PC-3 (cell line): ENCODE measurements at regions not wholly inside any gene's neighbourhood (a gene's known extent, or its start where the extent isn't known, plus 50 kb on each side); places are given as distances from the start of the nearest gene placed in this dataset.
"Not testable (repeated sequence)": the region's sequence is repeated elsewhere in the genome, so short reads cannot be mapped to it uniquely, and the experiment has no call there.

Experiments
- ATAC-seq: fragments of 200-7000 bp; cut with Tn5 transposase; 2 replicates; pipeline ENCODE4 v1.9.1; 2020; ENCODE audit warnings: mild to moderate bottlenecking, moderate library complexity
- BruUV-seq: library from RNA; stranded (reverse); fragments of 400-500 nt; replicated peaks from 2 replicates; lab custom pipeline; 2021; lab: Mats Ljungman, UMichigan
- CTCF ChIA-PET: fragments of 300-600 bp; sonication (Branson Sonifier 250); formaldehyde crosslinking; loops from one replicate; lab custom pipeline; 2022; ENCODE audit warnings: antibody characterized with exemption; lab: Charles Lee
- POLR2A ChIA-PET: fragments of 300-600 bp; sonication (Branson Sonifier 250); formaldehyde crosslinking; loops from one replicate; lab custom pipeline; 2022; ENCODE audit warnings: antibody characterized with exemption; ENCODE audit not compliant: unreplicated experiment; lab: Charles Lee
- DNase-seq: peaks from one replicate; pipeline ENCODE4 v3.0.0-alpha.2; 2015
- H2AFZ ChIP-seq: fragments of 300-600 bp; sonication (generic); 2 replicates; pipeline ENCODE4 v1.6.0; 2016; ENCODE audit warnings: antibody characterized with exemption, low read length
- H3F3A ChIP-seq: fragments of 300-600 bp; sonication (generic); one replicate; pipeline ENCODE4 v1.6.0; 2017; ENCODE audit warnings: antibody characterized with exemption, low read length, control low read depth, mild to moderate bottlenecking; ENCODE audit not compliant: unreplicated experiment
- H3K27ac ChIP-seq: fragments of 300-600 bp; sonication (generic); 2 replicates; pipeline ENCODE4 v1.5.1; 2016; ENCODE audit warnings: mild to moderate bottlenecking, low read length
- H3K27me3 ChIP-seq: fragments of 300-600 bp; sonication (generic); 2 replicates; pipeline ENCODE4 v1.6.1; 2016; ENCODE audit warnings: low read length, mixed read lengths
- H3K36me3 ChIP-seq: fragments of 300-600 bp; sonication (generic); 2 replicates; pipeline ENCODE4 v1.6.1; 2016; ENCODE audit warnings: low read depth, mixed run types, low read length, mixed read lengths
- H3K4me1 ChIP-seq: fragments of 300-600 bp; sonication (generic); 2 replicates; pipeline ENCODE4 v1.5.1; 2016; ENCODE audit warnings: low read length; ENCODE audit not compliant: insufficient read depth
- H3K4me2 ChIP-seq: fragments of 300-600 bp; sonication (generic); 2 replicates; pipeline ENCODE4 v1.6.0; 2016; ENCODE audit warnings: low read length
- H3K4me3 ChIP-seq: fragments of 300-600 bp; sonication (generic); 2 replicates; pipeline ENCODE4 v1.5.1; 2016; ENCODE audit warnings: mild to moderate bottlenecking, low read length, mixed read lengths
- H3K79me2 ChIP-seq: fragments of 300-600 bp; sonication (generic); 2 replicates; pipeline ENCODE4 v1.6.1; 2017; ENCODE audit warnings: low read length, mixed read lengths
- H3K9ac ChIP-seq: fragments of 300-600 bp; sonication (generic); 2 replicates; pipeline ENCODE4 v1.6.0; 2016; ENCODE audit warnings: mild to moderate bottlenecking, low read length
- H3K9me2 ChIP-seq: fragments of 300-600 bp; sonication (generic); replicated peaks from 2 replicates; pipeline ENCODE4 v1.6.1; 2016; ENCODE audit warnings: mixed run types, low read length, mixed read lengths
- H3K9me3 ChIP-seq: fragments of 300-600 bp; sonication (generic); 2 replicates; pipeline ENCODE4 v1.6.1; 2016; ENCODE audit warnings: low read length, mixed read lengths
- H4K20me1 ChIP-seq: fragments of 300-600 bp; sonication (generic); 2 replicates; pipeline ENCODE4 v1.6.1; 2016; ENCODE audit warnings: low read length, mixed read lengths
- EZH2 ChIP-seq: fragments of 300-600 bp; sonication (generic); IDR thresholded peaks from one replicate; pipeline ENCODE4 v1.6.1; 2017; ENCODE audit warnings: antibody characterized with exemption, mild to moderate bottlenecking, low read length; ENCODE audit not compliant: unreplicated experiment
- EZH2phosphoT487 ChIP-seq: fragments of 300-600 bp; sonication (generic); IDR thresholded peaks from 2 replicates; pipeline ENCODE4 v1.6.1; 2018; ENCODE audit warnings: mild to moderate bottlenecking, antibody characterized with exemption, low read length, borderline replicate concordance
- intact Hi-C: fragments of 100-400 bp; cut with micrococcal nuclease; formaldehyde crosslinking; loops from 2 replicates; pipeline ENCODE4 v1.9.0; 2023
- TF ChIP-seq, protein P1 (sequence below): fragments of 300-600 bp; sonication (generic); conservative IDR thresholded peaks from 2 replicates; pipeline ENCODE4 v1.5.1; 2017; ENCODE audit warnings: antibody characterized with exemption, low read depth, mild to moderate bottlenecking, low read length

DNA sequence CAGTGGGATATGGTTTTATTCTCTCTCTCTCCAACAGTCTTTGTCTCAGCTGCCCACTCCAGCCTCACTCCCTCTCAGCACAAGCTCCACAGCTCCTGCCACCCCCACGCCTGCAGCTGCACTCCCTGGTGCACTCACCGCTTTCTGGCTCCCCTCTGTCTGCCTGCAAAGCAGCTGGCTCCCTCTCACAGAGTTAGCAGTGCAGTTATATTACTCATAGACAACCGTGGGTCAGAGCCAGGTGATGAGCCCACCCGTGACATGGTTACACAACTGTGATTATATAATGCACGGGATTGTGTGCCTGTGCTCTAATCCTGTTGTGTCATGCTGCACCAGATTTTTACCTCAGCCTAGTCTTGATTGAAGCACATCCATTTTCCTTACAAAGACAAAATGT, 276.9 kb upstream of the CHAC2 start:
- Histone ChIP-seq H3K9me2 (no peaks in the 10 kb centered on the region), H3K4me3 (no peak overlapping the region), H3K27me3 (no peaks in the 10 kb centered on the region), H3K9ac (no peak overlapping the region), H2AFZ (no peak overlapping the region), H3K4me2 (no peak overlapping the region), H3K27ac (no peak overlapping the region), H3K9me3 (no peaks in the 10 kb centered on the region), H3F3A (no peaks in the 10 kb centered on the region), H3K79me2 (no peaks in the 10 kb centered on the region), H3K36me3 (no peaks in the 10 kb centered on the region), H4K20me1 (no peaks in the 10 kb centered on the region), H3K4me1 (no peaks in the 10 kb centered on the region)
- ATAC-seq: no peak
- intact Hi-C loops: no loop called here
- no peak for DNase-seq
- CTCF ChIA-PET: no interaction called here
- TF ChIP-seq, protein P1, sequence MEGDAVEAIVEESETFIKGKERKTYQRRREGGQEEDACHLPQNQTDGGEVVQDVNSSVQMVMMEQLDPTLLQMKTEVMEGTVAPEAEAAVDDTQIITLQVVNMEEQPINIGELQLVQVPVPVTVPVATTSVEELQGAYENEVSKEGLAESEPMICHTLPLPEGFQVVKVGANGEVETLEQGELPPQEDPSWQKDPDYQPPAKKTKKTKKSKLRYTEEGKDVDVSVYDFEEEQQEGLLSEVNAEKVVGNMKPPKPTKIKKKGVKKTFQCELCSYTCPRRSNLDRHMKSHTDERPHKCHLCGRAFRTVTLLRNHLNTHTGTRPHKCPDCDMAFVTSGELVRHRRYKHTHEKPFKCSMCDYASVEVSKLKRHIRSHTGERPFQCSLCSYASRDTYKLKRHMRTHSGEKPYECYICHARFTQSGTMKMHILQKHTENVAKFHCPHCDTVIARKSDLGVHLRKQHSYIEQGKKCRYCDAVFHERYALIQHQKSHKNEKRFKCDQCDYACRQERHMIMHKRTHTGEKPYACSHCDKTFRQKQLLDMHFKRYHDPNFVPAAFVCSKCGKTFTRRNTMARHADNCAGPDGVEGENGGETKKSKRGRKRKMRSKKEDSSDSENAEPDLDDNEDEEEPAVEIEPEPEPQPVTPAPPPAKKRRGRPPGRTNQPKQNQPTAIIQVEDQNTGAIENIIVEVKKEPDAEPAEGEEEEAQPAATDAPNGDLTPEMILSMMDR: no peak
- TF ChIP-seq EZH2phosphoT487 (no peak), EZH2 (no peak)
- POLR2A ChIA-PET: no interaction called here
- no TSS peak for BruUV-seq

DNA sequence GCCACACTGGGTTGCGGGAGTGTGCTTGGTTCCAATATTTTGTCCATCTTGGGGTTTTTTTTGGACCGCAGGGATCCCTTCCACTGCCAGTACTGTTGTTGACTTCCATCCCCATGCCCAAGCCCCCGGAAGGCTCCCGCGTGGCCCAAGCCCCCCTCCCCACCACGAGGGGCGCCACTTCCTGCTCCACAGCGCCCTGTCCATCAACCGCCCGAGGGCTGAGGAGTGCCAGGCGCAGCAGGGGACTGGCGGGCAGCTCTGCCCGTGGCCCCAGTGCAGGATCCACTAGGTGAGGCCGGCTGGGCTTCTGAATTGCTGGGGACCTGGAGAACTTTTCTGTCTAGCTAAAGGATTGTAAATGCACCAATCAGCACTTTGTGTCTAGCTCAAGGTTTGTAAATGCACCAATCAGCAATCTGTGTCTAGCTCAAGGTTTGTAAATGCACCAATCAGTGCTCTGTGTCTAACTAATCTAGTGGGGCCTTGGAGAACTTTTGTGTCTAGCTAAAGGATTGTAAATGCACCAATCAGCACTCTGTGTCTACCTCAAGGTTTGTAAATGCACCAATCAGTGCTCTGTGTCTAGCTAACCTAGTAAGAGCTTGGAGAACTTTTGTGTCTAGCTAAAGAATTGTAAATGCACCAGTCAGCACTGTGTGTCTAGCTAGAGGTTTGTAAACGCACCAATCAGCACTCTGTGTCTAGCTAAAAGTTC, 281.3 kb upstream of the CHAC2 start:
- POLR2A ChIA-PET, CTCF ChIA-PET, H2AFZ ChIP-seq, H3K9me2 ChIP-seq, ATAC-seq, H3F3A ChIP-seq, H3K79me2 ChIP-seq, H4K20me1 ChIP-seq, H3K27ac ChIP-seq, H3K9me3 ChIP-seq, H3K36me3 ChIP-seq, DNase-seq, H3K9ac ChIP-seq, BruUV-seq, H3K4me1 ChIP-seq, H3K4me3 ChIP-seq, H3K4me2 ChIP-seq, H3K27me3 ChIP-seq, intact Hi-C loops: not testable (repeated sequence)

DNA sequence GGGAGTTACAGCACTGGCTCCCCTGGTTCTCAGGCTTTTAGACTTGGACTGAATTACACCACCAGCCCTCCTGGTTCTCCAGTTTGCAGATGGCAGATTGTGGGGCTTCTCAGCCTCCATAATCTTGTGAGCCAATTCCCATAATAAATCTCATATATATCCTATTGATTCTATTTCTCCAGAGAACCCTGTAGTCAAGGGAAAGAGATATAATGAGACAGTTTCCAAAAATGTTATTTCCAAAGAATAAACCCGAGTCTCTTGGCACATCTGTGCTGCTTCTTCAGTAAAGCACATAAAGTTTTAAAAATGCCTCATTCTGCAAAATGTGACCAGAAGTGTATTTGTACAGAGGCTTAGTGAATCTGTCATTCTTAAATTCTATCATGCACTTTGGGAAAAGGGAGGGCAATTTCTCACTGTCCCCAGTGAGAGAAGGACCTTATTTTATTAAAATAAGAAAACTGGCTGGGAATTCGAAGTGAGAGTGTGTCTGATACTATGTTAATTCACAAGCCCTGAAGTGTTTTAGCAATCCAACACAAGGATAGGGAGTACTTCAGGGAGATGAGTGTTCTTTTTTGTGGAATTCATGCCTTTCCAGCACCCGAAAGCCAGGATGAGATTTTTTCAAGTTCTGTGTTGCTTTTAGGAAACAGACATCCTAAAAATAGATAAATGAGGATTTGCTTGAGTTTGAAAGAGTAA, 282.4 kb upstream of the CHAC2 start:
- CTCF ChIA-PET: no interaction called here
- H2AFZ ChIP-seq: no peak overlapping the region

More for the DNA sequence above, 282.4 kb upstream of the CHAC2 start:
- POLR2A ChIA-PET: interaction anchor here (0.7 kb wide), 1 partner anchor 8 kb away, joined by 10 read pairs; no protein-coding TSS in a partner anchor
- Histone ChIP-seq H3K9ac (no peak overlapping the region), H3K27ac (no peak overlapping the region), H3K79me2 (no peaks in the 10 kb centered on the region), H3K4me2 (no peak overlapping the region), H4K20me1 (no peaks in the 10 kb centered on the region), H3K9me3 (no peaks in the 10 kb centered on the region), H3K4me1 (no peaks in the 10 kb centered on the region), H3F3A (no peaks in the 10 kb centered on the region), H3K4me3 (no peak overlapping the region), H3K27me3 (no peaks in the 10 kb centered on the region), H3K9me2 (no peaks in the 10 kb centered on the region), H3K36me3 (no peaks in the 10 kb centered on the region)
- intact Hi-C loops: no loop called here
- ATAC-seq (no peak), DNase-seq (no peak)
- no TSS peak for BruUV-seq
- TF ChIP-seq, protein P1: no peak
- TF ChIP-seq EZH2phosphoT487 (no peak), EZH2 (no peak)
